ENCODE measurements at regions not wholly inside any gene's neighbourhood (a gene's known extent, or its start where the extent isn't known, plus 50 kb on each side); places are given as distances from the start of the nearest gene placed in this dataset.

GRCh38 chr2:213221957-213222356 lies 62.3 kb upstream of the SPAG16 start:
- TF ChIP-seq CTCF (IDR thresholded peaks at IDR 0.05) (no peak), POLR2A (IDR thresholded peaks at IDR 0.05) (no peak)

Measured in thyroid gland (tissue), 4 donors.